ENCODE measurements at regions not wholly inside any gene's neighbourhood (a gene's known extent, or its start where the extent isn't known, plus 50 kb on each side); places are given as distances from the start of the nearest gene placed in this dataset.
A peak's percentile ranks its signal among the peaks of the same experiment; 100 is the strongest.

GRCh38 chr4:74878323-74878722, 54.6 kb upstream of the PARM1 start:
- Mint-ChIP-seq H3K27me3 (ENCODE audit: low read depth) (no peaks in the 10 kb centered on the region), H3K4me3 (no peak overlapping the region), H3K4me1 (peaks cover 3% of the 10 kb centered on the region), H3K36me3 (ENCODE audit: low read depth) (no peaks in the 10 kb centered on the region), H3K9me3 (peaks cover 3% of the 10 kb centered on the region), H3K27ac (ENCODE audit: unreplicated experiment) (no peak overlapping the region)
- TF ChIP-seq CTCF (conservative IDR thresholded peaks at IDR 0.05) = no peak
- DNase-seq (ENCODE audit: low read depth, low spot score) = no peak

- Mint-ChIP-seq H3K27me3 (ENCODE audit: low read depth) (no peaks in the 10 kb centered on the region), H3K4me1 (peaks cover 3% of the 10 kb centered on the region), H3K36me3 (ENCODE audit: low read depth) (no peaks in the 10 kb centered on the region), H3K4me3 (no peak overlapping the region), H3K9me3 (peaks cover 3% of the 10 kb centered on the region), H3K27ac (ENCODE audit: unreplicated experiment) (no peak overlapping the region)
- no peak for DNase-seq (ENCODE audit: low read depth, low spot score)
- no peak for TF ChIP-seq CTCF (conservative IDR thresholded peaks at IDR 0.05)
These were observed 57.5 kb upstream of the PARM1 start for GRCh38 chr4:74875451-74875850.

GRCh38 chr4:74874753-74875367, 58.1 kb upstream of the PARM1 start:
- peak; percentile 3 for DNase-seq (ENCODE audit: low read depth, low spot score)

GRCh38 chr4:74873545-74874301, 59.2 kb upstream of the PARM1 start:
- Mint-ChIP-seq H3K4me3 (no peak overlapping the region), H3K27me3 (ENCODE audit: low read depth) (no peaks in the 10 kb centered on the region), H3K27ac (ENCODE audit: unreplicated experiment) (no peak overlapping the region), H3K9me3 (peaks cover 3% of the 10 kb centered on the region), H3K36me3 (ENCODE audit: low read depth) (no peaks in the 10 kb centered on the region), H3K4me1 (peaks cover 3% of the 10 kb centered on the region)
- no peak for TF ChIP-seq CTCF (conservative IDR thresholded peaks at IDR 0.05)
- no peak for DNase-seq (ENCODE audit: low read depth, low spot score)

More at GRCh38 chr4:74874753-74875367, 58.1 kb upstream of the PARM1 start:
- peaks cover 3% of the 10 kb centered on the region for H3K4me1 Mint-ChIP-seq
- no peaks in the 10 kb centered on the region for H3K27me3 Mint-ChIP-seq (ENCODE audit: low read depth)
- peak; percentile 94 for TF ChIP-seq CTCF (conservative IDR thresholded peaks at IDR 0.05)
- H3K27ac Mint-ChIP-seq (ENCODE audit: unreplicated experiment) = no peak overlapping the region
- no peak overlapping the region for H3K4me3 Mint-ChIP-seq
- H3K9me3 Mint-ChIP-seq = peaks cover 3% of the 10 kb centered on the region
- no peaks in the 10 kb centered on the region for H3K36me3 Mint-ChIP-seq (ENCODE audit: low read depth)

GRCh38 chr4:74858921-74859562, 64.7 kb upstream of the BTC start:
- no peaks in the 10 kb centered on the region for H3K27me3 Mint-ChIP-seq (ENCODE audit: low read depth)
- TF ChIP-seq CTCF (conservative IDR thresholded peaks at IDR 0.05) = no peak
- no peak overlapping the region for H3K4me3 Mint-ChIP-seq
- no peaks in the 10 kb centered on the region for H3K4me1 Mint-ChIP-seq
- H3K9me3 Mint-ChIP-seq = peaks cover 8% of the 10 kb centered on the region
- no peaks in the 10 kb centered on the region for H3K36me3 Mint-ChIP-seq (ENCODE audit: low read depth)
- DNase-seq (ENCODE audit: low read depth, low spot score) = no peak
- H3K27ac Mint-ChIP-seq (ENCODE audit: unreplicated experiment) = no peak overlapping the region

Measured in neural crest cell (in vitro differentiated cells).